HAP-1 (cell line): ENCODE measurements at regions not wholly inside any gene's neighbourhood (a gene's known extent, or its start where the extent isn't known, plus 50 kb on each side); places are given as distances from the start of the nearest gene placed in this dataset.
A peak's percentile ranks its signal among the peaks of the same experiment; 100 is the strongest.
"Not testable (repeated sequence)": the region's sequence is repeated elsewhere in the genome, so short reads cannot be mapped to it uniquely, and the experiment has no call there.

ENCODE experiments used
- DNase-seq, 2 experiments: peaks; one replicate each; pipeline ENCODE4 v3.0.0-alpha.2; 2016 to 2020; ENCODE audit warnings: low spot score in 2 of 2
- H3K27me3 ChIP-seq: fragments of 250-450 bp; sonication (Bioruptor Pico); 2 replicates; pipeline ENCODE4 v1.5.1; 2020; ENCODE audit warnings: low read depth, mild to moderate bottlenecking, moderate library complexity
- H3K36me3 ChIP-seq: fragments of 250-450 bp; sonication (Bioruptor Pico); replicated peaks from 2 replicates; pipeline ENCODE4 v1.5.1; 2020; ENCODE audit warnings: mild to moderate bottlenecking
- H3K4me1 ChIP-seq: fragments of 250-450 bp; sonication (Bioruptor Pico); 2 replicates; pipeline ENCODE4 v1.5.1; 2020; ENCODE audit warnings: mild to moderate bottlenecking
- H3K4me3 ChIP-seq: fragments of 250-450 bp; sonication (Bioruptor Pico); 2 replicates; pipeline ENCODE4 v1.5.1; 2020; ENCODE audit warnings: mild to moderate bottlenecking, moderate library complexity
- H3K9me3 ChIP-seq: fragments of 250-450 bp; sonication (Bioruptor Pico); 2 replicates; pipeline ENCODE4 v1.5.1; 2020; ENCODE audit warnings: mild to moderate bottlenecking, moderate library complexity
- in situ Hi-C: fragments of 300-500 bp; cut with MboI; formaldehyde crosslinking; loops from 3 replicates; pipeline ENCODE4 v1.14.3; 2020; ENCODE audit warnings: low sequenced_read_pairs, inconsistent platforms, mixed read lengths

DNA sequence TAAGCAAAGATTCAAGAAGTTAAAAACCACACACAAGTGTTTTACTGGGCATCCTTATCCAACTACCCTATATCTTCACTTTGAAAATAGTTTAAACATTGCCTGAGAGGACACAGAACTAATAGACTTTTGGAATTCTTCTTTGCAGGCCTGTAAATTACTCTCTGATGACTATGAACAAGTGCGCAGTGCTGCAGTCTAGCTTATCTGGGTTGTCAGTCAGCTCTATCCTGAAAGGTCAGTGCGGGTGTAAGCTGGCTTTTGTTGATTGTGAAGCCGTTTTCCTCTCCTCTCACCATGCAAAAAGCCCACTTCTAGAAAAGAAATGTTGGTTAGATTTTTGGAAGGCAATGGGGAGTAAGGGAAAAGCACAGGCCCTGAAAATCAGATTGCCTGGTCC, 143.6 kb upstream of the ERV3-1 start:
- H3K9me3 ChIP-seq, H3K27me3 ChIP-seq, in situ Hi-C loops, DNase-seq, H3K4me1 ChIP-seq, H3K4me3 ChIP-seq, H3K36me3 ChIP-seq: not testable (repeated sequence)

GRCh38 chr7:65146118-65146914, 139.8 kb upstream of the ERV3-1 start:
- H3K4me3 ChIP-seq, H3K36me3 ChIP-seq, H3K4me1 ChIP-seq, DNase-seq, in situ Hi-C loops, H3K27me3 ChIP-seq, H3K9me3 ChIP-seq: not testable (repeated sequence)

- H3K27me3 ChIP-seq, H3K9me3 ChIP-seq, H3K4me3 ChIP-seq, H3K36me3 ChIP-seq, H3K4me1 ChIP-seq, DNase-seq, in situ Hi-C loops: not testable (repeated sequence)
Observed at GRCh38 chr7:65145710-65146109, 139.2 kb upstream of the ERV3-1 start.

DNA sequence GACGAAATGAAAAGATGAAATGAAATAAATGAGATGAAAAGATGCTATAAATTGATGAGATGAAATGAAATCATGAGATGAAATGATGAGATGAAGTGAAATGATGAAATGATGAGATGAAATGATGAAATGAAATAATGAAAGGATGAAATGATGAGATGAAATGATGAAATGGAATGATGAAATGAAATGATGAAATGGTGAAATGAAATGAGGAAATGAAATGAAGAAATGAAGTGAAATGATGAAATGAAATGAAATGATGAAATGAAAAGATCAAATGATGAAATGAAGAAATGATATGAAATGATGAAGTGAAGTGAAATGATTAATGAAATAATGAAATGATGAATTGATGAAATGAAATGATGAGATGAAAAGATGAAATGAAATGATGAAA, 138.5 kb upstream of the ERV3-1 start:
- H3K9me3 ChIP-seq, DNase-seq, in situ Hi-C loops: not testable (repeated sequence)

DNA sequence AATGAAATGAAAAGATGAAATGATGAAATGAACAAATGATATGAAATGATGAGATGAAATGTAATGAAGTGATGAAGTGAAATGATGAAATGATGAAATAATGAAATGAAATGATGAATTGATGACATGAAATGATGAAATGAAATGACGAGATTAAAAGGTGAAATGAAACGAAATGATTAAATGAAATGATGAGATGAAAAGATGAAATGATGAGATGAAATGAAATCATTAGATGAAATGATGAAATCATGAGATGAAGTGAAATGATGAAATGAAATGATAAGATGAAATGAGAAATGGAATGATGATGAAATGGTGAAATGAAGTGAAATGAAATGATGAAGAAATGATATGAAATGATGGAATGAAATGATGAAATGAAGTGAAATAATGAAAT, 138.1 kb upstream of the ERV3-1 start:
- DNase-seq, H3K27me3 ChIP-seq, in situ Hi-C loops, H3K4me1 ChIP-seq, H3K36me3 ChIP-seq, H3K4me3 ChIP-seq, H3K9me3 ChIP-seq: not testable (repeated sequence)

More for the DNA sequence above, 138.5 kb upstream of the ERV3-1 start:
- H3K36me3 ChIP-seq, H3K4me3 ChIP-seq, H3K27me3 ChIP-seq, H3K4me1 ChIP-seq: not testable (repeated sequence)

GRCh38 chr7:65144119-65144518, 137.6 kb upstream of the ERV3-1 start:
- DNase-seq, H3K36me3 ChIP-seq, in situ Hi-C loops, H3K4me1 ChIP-seq, H3K27me3 ChIP-seq, H3K9me3 ChIP-seq, H3K4me3 ChIP-seq: not testable (repeated sequence)

GRCh38 chr7:65141894-65142293, 135.4 kb upstream of the ERV3-1 start:
- H3K4me3 ChIP-seq, DNase-seq, in situ Hi-C loops, H3K36me3 ChIP-seq, H3K4me1 ChIP-seq, H3K27me3 ChIP-seq, H3K9me3 ChIP-seq: not testable (repeated sequence)

GRCh38 chr7:65141405-65141778, 134.9 kb upstream of the ERV3-1 start:
- DNase-seq, result peak in 1 of 2 experiments; percentile 11
- H3K27me3 ChIP-seq, in situ Hi-C loops, H3K9me3 ChIP-seq, H3K4me1 ChIP-seq, H3K4me3 ChIP-seq, H3K36me3 ChIP-seq: not testable (repeated sequence)

DNA sequence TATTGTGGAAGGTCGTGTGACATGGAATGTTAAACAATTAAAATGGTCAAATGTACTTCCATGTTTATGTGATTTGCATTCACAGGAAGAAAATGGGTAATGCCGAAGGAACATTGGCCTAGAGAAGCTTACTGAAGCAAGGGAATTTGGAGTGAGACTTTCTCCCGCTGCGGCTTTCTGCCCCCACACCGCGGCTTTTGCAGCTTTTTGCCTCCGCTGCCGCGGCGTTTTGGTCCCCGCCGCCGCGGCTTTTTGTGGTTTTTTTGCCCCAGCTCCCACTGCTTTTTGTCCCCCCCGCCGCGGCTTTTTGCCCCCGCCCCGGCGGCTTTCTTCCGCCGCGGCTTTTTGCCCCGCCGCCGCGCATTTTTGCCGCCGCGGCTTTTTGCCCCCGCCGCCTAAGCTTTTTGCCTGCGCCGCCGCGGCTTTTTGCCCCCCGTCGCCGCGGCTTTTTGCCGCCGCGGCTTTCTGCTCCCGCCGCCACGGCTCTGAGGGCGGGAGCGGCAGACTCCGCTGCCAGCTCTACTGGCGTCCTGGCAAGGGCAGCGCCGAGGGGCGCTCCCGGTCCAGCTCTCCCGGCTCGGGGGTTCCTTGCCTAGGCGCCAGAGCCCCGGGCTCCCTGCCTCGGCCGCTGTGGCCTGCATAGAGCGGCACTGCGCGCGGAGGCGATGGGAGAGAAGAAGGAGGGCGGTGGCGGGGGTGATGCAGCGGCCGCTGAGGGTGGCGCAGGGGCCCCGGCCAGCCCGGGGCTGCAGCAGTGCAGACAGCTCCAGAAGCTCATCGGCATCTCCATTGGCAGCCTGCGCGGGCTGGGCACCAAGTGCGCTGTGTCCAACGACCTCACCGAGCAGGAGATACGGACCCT, 134.3 kb upstream of the ERV3-1 start:
- H3K4me3 ChIP-seq, in situ Hi-C loops, H3K27me3 ChIP-seq, H3K9me3 ChIP-seq, H3K36me3 ChIP-seq, H3K4me1 ChIP-seq, DNase-seq: not testable (repeated sequence)

DNA sequence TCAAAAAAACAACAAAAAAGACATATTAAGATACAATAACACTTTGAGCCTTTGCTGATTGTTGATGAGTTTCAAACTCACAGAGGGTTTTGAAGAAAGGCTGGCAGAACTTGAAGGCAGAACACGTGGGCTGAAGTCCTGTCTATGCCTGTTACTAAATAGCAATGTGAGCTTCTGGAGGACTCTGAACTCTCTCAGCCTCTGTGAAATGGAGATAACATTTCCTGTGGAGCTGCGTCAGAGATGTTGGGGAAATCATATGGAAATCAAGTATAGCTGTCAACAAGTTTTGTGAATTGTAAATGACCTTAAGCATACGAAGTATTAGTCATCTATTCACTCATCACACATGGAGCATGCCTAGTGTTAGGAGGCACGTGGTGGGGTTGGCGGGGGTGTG, 130.4 kb upstream of the ERV3-1 start:
- H3K9me3 ChIP-seq, H3K4me3 ChIP-seq, DNase-seq, H3K4me1 ChIP-seq, in situ Hi-C loops, H3K27me3 ChIP-seq, H3K36me3 ChIP-seq: not testable (repeated sequence)

- H3K36me3 ChIP-seq, H3K4me1 ChIP-seq, H3K4me3 ChIP-seq, H3K9me3 ChIP-seq, in situ Hi-C loops, H3K27me3 ChIP-seq, DNase-seq: not testable (repeated sequence)
Observed at GRCh38 chr7:65133087-65133486, 126.6 kb upstream of the ERV3-1 start.

- H3K27me3 ChIP-seq, H3K36me3 ChIP-seq, DNase-seq, H3K4me3 ChIP-seq, H3K4me1 ChIP-seq, H3K9me3 ChIP-seq, in situ Hi-C loops: not testable (repeated sequence)
Observed at GRCh38 chr7:65132256-65132655, 125.8 kb upstream of the ERV3-1 start.

GRCh38 chr7:65127364-65127763, 120.9 kb upstream of the ERV3-1 start:
- in situ Hi-C loops, H3K36me3 ChIP-seq, H3K4me3 ChIP-seq, DNase-seq, H3K27me3 ChIP-seq, H3K9me3 ChIP-seq, H3K4me1 ChIP-seq: not testable (repeated sequence)

DNA sequence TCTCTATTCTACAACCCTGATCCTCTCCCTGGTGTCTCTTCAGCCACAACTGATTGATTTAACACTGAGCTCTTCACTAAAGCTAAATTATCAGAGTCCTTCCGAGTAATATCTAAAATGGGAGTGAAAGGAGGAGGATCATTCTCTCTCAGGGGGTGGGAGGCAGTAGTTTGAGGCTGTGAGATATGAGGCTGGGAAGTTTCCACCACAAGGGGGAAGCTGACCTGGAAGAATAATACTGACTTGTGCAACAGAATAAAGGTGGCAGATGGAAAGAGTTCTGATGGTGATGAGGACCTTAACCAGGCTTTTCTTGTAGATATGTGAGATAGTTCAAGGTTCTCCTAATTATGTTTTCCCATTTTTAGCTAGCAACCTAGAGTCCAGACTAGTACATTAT, 118.1 kb upstream of the ERV3-1 start:
- H3K36me3 ChIP-seq, H3K9me3 ChIP-seq, in situ Hi-C loops, H3K4me3 ChIP-seq, DNase-seq, H3K27me3 ChIP-seq, H3K4me1 ChIP-seq: not testable (repeated sequence)
